Heart left ventricle (tissue), 13 donors: ENCODE measurements at regions not wholly inside any gene's neighbourhood (a gene's known extent, or its start where the extent isn't known, plus 50 kb on each side); places are given as distances from the start of the nearest gene placed in this dataset.

ENCODE experiments used
- CTCF ChIP-seq, 12 donors: fragments of 200-600 bp; sonication (generic) in 4 of 12; IDR thresholded peaks; one replicate each; pipeline versions ENCODE4 v1.5.0 to v1.8.0; 2018 to 2022; ENCODE audit warnings: antibody characterized with exemption in 12 of 12, mild to moderate bottlenecking in 5 of 12
- POLR2A ChIP-seq, 2 donors: fragments of 450-650 bp; IDR thresholded peaks; one replicate each; pipeline ENCODE4 v1.6.1; 2017; ENCODE audit warnings: antibody characterized with exemption in 2 of 2, mild to moderate bottlenecking in 2 of 2, moderate library complexity in 2 of 2
- donor health status: ischemic (EF 13 %, LVEDD 7.1; RV severe dilation, severe dysfunction).
- donor health status: DM: no; HTN: yes; CAD: no.
- donor health status: DM: no; HTN: no; CAD: no.
- donor health status: ischemic (EF 25% LVEDD 6.9; RV normal size, moderate dysfunction).
- donor health status: ischemic (EF 25% LVEDD 5.7; RV mildly dilated, moderate dysfunction).
- donor health status: ischemic (EF 35%, LVEDD 5.7; RV mildly dilated, moderate dysfunction).
- donor health status: nonischemic (EF 11% LVEDD 7.7; RV severe dilation, severe dysfunction).
- donor health status: DM: yes; HTN: yes; CAD: no.
- donor health status: PGD.
- donor health status: ischemic (EF 29% LVEDD 5.4; RV normal size, mild dysfunction).
- donor health status: nonischemic (EF 23%, LVEDD 6.1; RV moderate dilation, normal function).

GRCh38 chr2:862355-862687, 88.3 kb upstream of the SNTG2 start:
- no peak for TF ChIP-seq POLR2A (IDR thresholded peaks at IDR 0.05)
- no peak for TF ChIP-seq CTCF (IDR thresholded peaks at IDR 0.05)
